Activated CD4-positive, alpha-beta T cell treated with anti-CD3 and anti-CD28 coated beads for 36 hours (primary cell): ENCODE measurements at regions not wholly inside any gene's neighbourhood (a gene's known extent, or its start where the extent isn't known, plus 50 kb on each side); places are given as distances from the start of the nearest gene placed in this dataset.
"Not testable (repeated sequence)": the region's sequence is repeated elsewhere in the genome, so short reads cannot be mapped to it uniquely, and the experiment has no call there.

ENCODE experiments used
- ATAC-seq: fragments of 200-7000 bp; cut with Tn5 transposase; one replicate; pipeline ENCODE4 v1.10.0; 2021; ENCODE audit warnings: mild to moderate bottlenecking, moderate library complexity
- CTCF ChIA-PET: fragments of 350-600 bp; sonication (Branson Sonifier 250); formaldehyde crosslinking; loops from one replicate; lab custom pipeline; 2021; ENCODE audit warnings: antibody characterized with exemption; lab: Charles Lee
- POLR2A ChIA-PET: fragments of 350-600 bp; sonication (Branson Sonifier 250); formaldehyde crosslinking; loops from one replicate; lab custom pipeline; 2021; ENCODE audit warnings: antibody characterized with exemption, inconsistent platforms; lab: Charles Lee
- DNase-seq: peaks from one replicate; pipeline ENCODE4 v3.0.0-alpha.2; 2020
- H3K27ac Mint-ChIP-seq: one replicate; pipeline ENCODE4 v1.8.0; 2021; ENCODE audit warnings: mixed read lengths
- H3K27me3 Mint-ChIP-seq: one replicate; pipeline ENCODE4 v1.8.0; 2021; ENCODE audit warnings: mixed read lengths
- H3K36me3 Mint-ChIP-seq: one replicate; pipeline ENCODE4 v1.8.0; 2021; ENCODE audit warnings: low read depth, mixed read lengths
- H3K4me1 Mint-ChIP-seq: one replicate; pipeline ENCODE4 v1.8.0; 2021; ENCODE audit warnings: mixed read lengths
- H3K4me3 Mint-ChIP-seq: one replicate; pipeline ENCODE4 v1.8.0; 2021; ENCODE audit warnings: mild to moderate bottlenecking, moderate library complexity, mixed read lengths
- H3K9me3 Mint-ChIP-seq: one replicate; pipeline ENCODE4 v1.8.0; 2021; ENCODE audit warnings: low read depth, mixed read lengths
- intact Hi-C, 2 experiments: fragments of 100-400 bp; cut with DNase I in 1 of 2; cut with micrococcal nuclease in 1 of 2; formaldehyde crosslinking; loops; one replicate each; pipeline versions ENCODE4 v1.14.2 to v1.15.1; 2022 to 2024; cut with DNase I, micrococcal nuclease

DNA sequence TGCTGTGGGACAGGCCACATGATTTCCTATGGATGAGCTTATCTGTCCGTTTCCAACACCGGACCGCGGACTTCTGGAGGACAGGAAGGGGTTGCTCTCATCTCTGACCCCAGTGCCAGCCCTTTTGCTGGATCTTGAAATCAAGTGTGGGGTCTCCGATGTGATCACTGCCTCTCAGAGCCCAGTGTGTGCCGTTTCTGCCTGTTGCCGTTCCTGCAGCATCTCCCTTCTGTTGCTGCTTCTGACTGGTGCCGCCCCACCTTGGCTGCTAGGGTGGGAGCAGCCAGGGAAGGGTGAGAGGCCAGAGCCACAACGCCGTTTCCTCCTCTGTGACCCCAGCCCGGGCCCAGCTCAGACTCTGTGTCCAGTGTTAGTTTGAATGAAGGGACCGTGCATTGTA lies 67.3 kb upstream of the WNT4 start:
- ChIA-PET POLR2A (no interaction called here), CTCF (interaction anchor here (0.6 kb wide), 1 partner anchor 34 kb away, joined by 3 read pairs; no protein-coding TSS in a partner anchor)
- no peaks in the 10 kb centered on the region for H3K4me1 Mint-ChIP-seq
- H3K4me3 Mint-ChIP-seq, result no peak overlapping the region
- ATAC-seq, result no peak
- intact Hi-C loops, result loop anchor here in 1 of 2 experiments (10.0 kb wide), 1 partner anchor 205 kb away; no protein-coding TSS in a partner anchor
- H3K27ac Mint-ChIP-seq, result no peak overlapping the region
- no peaks in the 10 kb centered on the region for H3K36me3 Mint-ChIP-seq
- no peak for DNase-seq
- no peaks in the 10 kb centered on the region for H3K9me3 Mint-ChIP-seq
- peaks cover 44% of the 10 kb centered on the region for H3K27me3 Mint-ChIP-seq

DNA sequence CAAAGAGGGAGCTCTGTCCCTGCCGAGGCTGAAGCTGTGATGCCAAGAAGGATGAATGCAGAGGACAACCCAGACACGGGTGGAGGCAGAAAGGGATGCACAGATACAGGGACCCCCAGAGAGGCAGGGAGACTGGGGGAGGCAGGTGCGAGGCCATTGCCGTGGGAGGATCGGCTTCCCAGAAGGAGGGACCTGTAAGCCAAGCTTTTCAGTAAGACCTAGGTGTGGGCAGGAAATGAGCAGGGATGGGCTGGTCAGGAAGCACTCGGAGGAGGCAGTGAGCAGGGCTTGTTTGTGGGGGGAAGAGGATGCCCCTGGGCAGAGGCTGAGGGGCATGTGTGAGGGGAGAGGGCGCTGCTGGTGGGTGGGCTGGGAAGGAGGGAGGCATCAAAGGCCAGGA lies 67.7 kb upstream of the WNT4 start:
- H3K27me3 Mint-ChIP-seq, result peaks cover 44% of the 10 kb centered on the region

DNA sequence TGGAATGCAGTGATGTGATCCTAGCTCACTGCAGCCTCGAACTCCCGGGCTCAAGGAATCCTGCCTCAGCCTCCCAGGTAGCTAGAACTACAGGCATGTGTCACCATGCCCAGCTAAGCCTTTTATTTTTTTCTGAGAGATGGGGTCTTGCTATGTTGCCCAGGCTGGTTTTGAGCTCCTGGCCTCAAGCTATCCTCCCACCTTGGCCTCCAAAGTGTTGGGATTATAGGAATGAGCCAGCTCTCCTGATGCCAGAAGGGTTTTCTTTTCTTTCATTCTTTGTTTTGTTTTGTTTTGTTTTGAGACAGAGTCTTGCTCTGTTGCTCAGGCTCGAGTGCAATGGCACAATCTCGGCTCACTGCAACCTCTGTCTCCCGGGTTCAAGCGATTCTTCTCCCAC lies 68.6 kb upstream of the WNT4 start:
- DNase-seq, H3K4me3 Mint-ChIP-seq, H3K4me1 Mint-ChIP-seq, ATAC-seq, H3K36me3 Mint-ChIP-seq, H3K27ac Mint-ChIP-seq, H3K9me3 Mint-ChIP-seq, POLR2A ChIA-PET: not testable (repeated sequence)
- intact Hi-C loops, result loop anchor here in 1 of 2 experiments (10.0 kb wide), 1 partner anchor 203 kb away; no protein-coding TSS in a partner anchor
- peaks cover 42% of the 10 kb centered on the region for H3K27me3 Mint-ChIP-seq
- CTCF ChIA-PET, result interaction anchor here (0.8 kb wide), 1 partner anchor 36 kb away, joined by 3 read pairs; no protein-coding TSS in a partner anchor

More for the DNA sequence above, 67.7 kb upstream of the WNT4 start:
- intact Hi-C loops, result loop anchor here in 1 of 2 experiments (10.0 kb wide), 1 partner anchor 204 kb away; no protein-coding TSS in a partner anchor
- H3K4me1 Mint-ChIP-seq, result no peaks in the 10 kb centered on the region
- no peaks in the 10 kb centered on the region for H3K36me3 Mint-ChIP-seq
- H3K27ac Mint-ChIP-seq, result no peak overlapping the region
- ChIA-PET CTCF (interaction anchor here (0.8 kb wide), 1 partner anchor 35 kb away, joined by 3 read pairs; no protein-coding TSS in a partner anchor), POLR2A (no interaction called here)
- no peaks in the 10 kb centered on the region for H3K9me3 Mint-ChIP-seq
- DNase-seq (no peak), ATAC-seq (no peak)
- H3K4me3 Mint-ChIP-seq, result no peak overlapping the region

DNA sequence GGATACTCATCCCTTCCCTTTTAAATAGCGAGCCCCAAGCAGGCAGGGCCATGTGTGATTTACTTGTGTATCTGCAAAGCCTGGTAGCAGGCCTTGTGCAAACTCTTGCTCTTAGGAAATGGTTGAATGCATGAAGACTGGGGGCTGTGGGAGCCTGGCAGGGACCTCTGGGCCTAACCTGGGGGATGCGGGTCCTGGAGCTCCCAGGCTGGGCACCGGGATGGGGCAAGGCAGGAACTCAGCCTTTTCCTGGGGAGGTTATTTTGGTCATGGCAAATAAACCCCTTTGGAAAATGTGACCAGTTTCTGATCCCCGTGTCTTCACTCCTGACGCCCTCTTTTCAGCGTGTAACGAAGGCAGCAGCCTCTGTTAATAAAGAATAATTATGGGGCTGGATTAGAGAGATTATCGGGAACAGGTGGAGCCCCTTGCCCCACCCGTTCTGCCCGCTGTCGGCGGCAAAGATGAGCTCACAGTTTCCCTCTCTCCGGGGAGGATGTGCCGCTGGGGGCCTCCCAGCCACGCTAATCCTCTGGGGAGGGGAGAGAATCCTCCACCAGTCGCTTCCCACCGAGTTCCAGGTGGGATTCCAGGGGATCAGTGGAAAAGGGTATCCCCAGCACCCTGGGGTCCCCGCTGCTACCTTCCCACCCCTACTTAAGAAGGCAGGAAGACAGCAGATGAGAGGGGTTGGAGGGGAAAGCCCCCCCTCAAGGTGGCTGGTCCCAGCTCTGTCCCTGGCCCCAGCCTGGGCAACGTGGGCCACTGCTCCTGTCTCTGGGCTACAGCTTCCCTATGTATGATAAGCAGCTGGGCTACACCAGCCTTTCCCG lies 69.7 kb upstream of the WNT4 start:
- intact Hi-C loops, result loop anchor here in 1 of 2 experiments (2.0 to 10.0 kb wide), 2 partner anchors 76 to 202 kb away; no protein-coding TSS in a partner anchor
- Mint-ChIP-seq H3K4me1 (no peaks in the 10 kb centered on the region), H3K27me3 (peaks cover 34% of the 10 kb centered on the region), H3K9me3 (no peaks in the 10 kb centered on the region), H3K4me3 (no peak overlapping the region), H3K36me3 (no peaks in the 10 kb centered on the region), H3K27ac (no peak overlapping the region)
- ATAC-seq, result no peak
- CTCF ChIA-PET, result no interaction called here
- DNase-seq, result no peak
- POLR2A ChIA-PET, result no interaction called here

- H3K4me1 Mint-ChIP-seq, result no peaks in the 10 kb centered on the region
- no peak overlapping the region for H3K4me3 Mint-ChIP-seq
- no peak overlapping the region for H3K27ac Mint-ChIP-seq
- no peak for DNase-seq
- no peaks in the 10 kb centered on the region for H3K36me3 Mint-ChIP-seq
- intact Hi-C loops, result loop anchor here in 1 of 2 experiments (10.0 kb wide), 1 partner anchor 198 kb away; no protein-coding TSS in a partner anchor
- no peak for ATAC-seq
- H3K27me3 Mint-ChIP-seq, result peaks cover 17% of the 10 kb centered on the region
- ChIA-PET CTCF (no interaction called here), POLR2A (no interaction called here)
- H3K9me3 Mint-ChIP-seq, result no peaks in the 10 kb centered on the region
These were observed 73.5 kb upstream of the WNT4 start for GRCh38 chr1:22216210-22216883.

- ChIA-PET POLR2A (no interaction called here), CTCF (no interaction called here)
- Mint-ChIP-seq H3K27me3 (peaks cover 13% of the 10 kb centered on the region), H3K4me1 (no peaks in the 10 kb centered on the region), H3K4me3 (no peak overlapping the region), H3K27ac (no peak overlapping the region), H3K36me3 (no peaks in the 10 kb centered on the region), H3K9me3 (no peaks in the 10 kb centered on the region)
- DNase-seq (no peak), ATAC-seq (no peak)
- intact Hi-C loops, result loop anchor here in 1 of 2 experiments (10.0 kb wide), 1 partner anchor 198 kb away; no protein-coding TSS in a partner anchor
These were observed 74.1 kb upstream of the WNT4 start for GRCh38 chr1:22216966-22217365.

DNA sequence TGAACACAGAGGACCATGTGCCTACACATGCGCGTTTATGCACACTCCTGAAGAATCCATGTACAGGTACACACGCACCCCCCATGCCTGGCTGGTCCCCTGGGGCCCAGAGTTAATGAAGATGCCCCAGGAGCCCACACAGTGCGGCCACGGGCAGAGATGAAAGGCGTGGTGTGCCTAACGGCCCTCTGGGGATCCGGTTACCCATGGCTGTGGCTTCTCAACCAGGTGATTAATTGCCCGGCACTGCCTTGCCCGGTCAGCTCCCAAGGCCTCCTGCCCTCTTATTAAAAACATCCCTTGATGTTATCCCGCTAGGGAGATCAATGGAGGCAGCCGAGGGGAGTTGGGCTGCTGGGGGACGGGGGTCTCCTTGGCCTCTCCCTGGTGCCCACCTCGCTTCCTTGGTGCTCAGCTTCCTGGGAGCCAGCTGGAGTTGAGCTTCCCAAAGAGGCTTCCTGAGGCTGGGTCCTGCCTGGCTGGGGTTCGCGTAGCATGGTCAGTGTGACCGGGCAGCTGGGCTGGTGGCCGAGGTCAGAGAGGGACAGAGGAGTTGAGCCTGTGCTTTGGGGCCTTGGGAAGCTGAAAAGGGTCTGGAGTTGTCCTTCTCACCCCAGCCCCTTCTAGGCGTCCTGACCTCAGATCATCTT lies 75.0 kb upstream of the WNT4 start:
- CTCF ChIA-PET, result no interaction called here
- ATAC-seq (no peak), DNase-seq (no peak)
- Mint-ChIP-seq H3K27ac (no peak overlapping the region), H3K9me3 (no peaks in the 10 kb centered on the region), H3K4me3 (no peak overlapping the region), H3K36me3 (no peaks in the 10 kb centered on the region), H3K4me1 (no peaks in the 10 kb centered on the region), H3K27me3 (peaks cover 9% of the 10 kb centered on the region)
- POLR2A ChIA-PET, result no interaction called here
- intact Hi-C loops, result loop anchor here in 1 of 2 experiments (10.0 kb wide), 1 partner anchor 197 kb away; no protein-coding TSS in a partner anchor

GRCh38 chr1:22218618-22219250 lies 75.8 kb upstream of the WNT4 start:
- intact Hi-C loops, result loop anchor here in 1 of 2 experiments (10.0 kb wide), 1 partner anchor 196 kb away; no protein-coding TSS in a partner anchor
- H3K27ac Mint-ChIP-seq, result no peak overlapping the region
- no peaks in the 10 kb centered on the region for H3K36me3 Mint-ChIP-seq
- no peak overlapping the region for H3K4me3 Mint-ChIP-seq
- peaks cover 4% of the 10 kb centered on the region for H3K27me3 Mint-ChIP-seq
- ChIA-PET POLR2A (no interaction called here), CTCF (no interaction called here)
- H3K9me3 Mint-ChIP-seq, result no peaks in the 10 kb centered on the region
- DNase-seq, result no peak
- no peak for ATAC-seq
- H3K4me1 Mint-ChIP-seq, result no peaks in the 10 kb centered on the region

GRCh38 chr1:22221233-22221780 lies 78.4 kb upstream of the WNT4 start:
- ATAC-seq (no peak), DNase-seq (no peak)
- CTCF ChIA-PET, result no interaction called here
- POLR2A ChIA-PET, result no interaction called here
- Mint-ChIP-seq H3K4me3 (no peak overlapping the region), H3K36me3 (no peaks in the 10 kb centered on the region), H3K27ac (no peak overlapping the region), H3K9me3 (no peaks in the 10 kb centered on the region), H3K4me1 (no peaks in the 10 kb centered on the region), H3K27me3 (peaks cover 5% of the 10 kb centered on the region)
- intact Hi-C loops, result no loop called here

GRCh38 chr1:22222723-22223122 lies 79.8 kb upstream of the WNT4 start:
- POLR2A ChIA-PET, result no interaction called here
- no peak overlapping the region for H3K27ac Mint-ChIP-seq
- H3K4me1 Mint-ChIP-seq, result no peaks in the 10 kb centered on the region
- no peak overlapping the region for H3K4me3 Mint-ChIP-seq
- intact Hi-C loops, result no loop called here
- DNase-seq (no peak), ATAC-seq (no peak)
- H3K36me3 Mint-ChIP-seq, result no peaks in the 10 kb centered on the region
- H3K9me3 Mint-ChIP-seq, result no peaks in the 10 kb centered on the region
- CTCF ChIA-PET, result no interaction called here
- H3K27me3 Mint-ChIP-seq, result peaks cover 5% of the 10 kb centered on the region

GRCh38 chr1:22223176-22223575 lies 80.3 kb upstream of the WNT4 start:
- Mint-ChIP-seq H3K4me1 (no peaks in the 10 kb centered on the region), H3K27me3 (peaks cover 5% of the 10 kb centered on the region), H3K36me3 (no peaks in the 10 kb centered on the region), H3K9me3 (no peaks in the 10 kb centered on the region), H3K27ac (no peak overlapping the region), H3K4me3 (no peak overlapping the region)
- ATAC-seq (no peak), DNase-seq (no peak)
- intact Hi-C loops, result no loop called here
- ChIA-PET POLR2A (no interaction called here), CTCF (no interaction called here)
